Nephron progenitor cell (in vitro differentiated cells): ENCODE measurements at regions not wholly inside any gene's neighbourhood (a gene's known extent, or its start where the extent isn't known, plus 50 kb on each side); places are given as distances from the start of the nearest gene placed in this dataset.

Experiments used
- DNase-seq: peaks from one replicate; pipeline ENCODE4 v3.0.0; 2021
- H3K27ac Mint-ChIP-seq: 2 replicates; pipeline ENCODE4 v1.8.0; 2021; ENCODE audit warnings: mild to moderate bottlenecking, moderate library complexity, mixed read lengths
- H3K27me3 Mint-ChIP-seq: 2 replicates; pipeline ENCODE4 v1.8.0; 2021; ENCODE audit warnings: mild to moderate bottlenecking, low read depth, mixed read lengths; ENCODE audit not compliant: poor library complexity
- H3K36me3 Mint-ChIP-seq: 2 replicates; pipeline ENCODE4 v1.8.0; 2021; ENCODE audit warnings: low read depth, mixed read lengths
- H3K4me1 Mint-ChIP-seq: 2 replicates; pipeline ENCODE4 v1.8.0; 2021; ENCODE audit warnings: mixed read lengths
- H3K4me3 Mint-ChIP-seq: 2 replicates; pipeline ENCODE4 v1.8.0; 2021; ENCODE audit warnings: mild to moderate bottlenecking, moderate library complexity, mixed read lengths
- H3K9me3 Mint-ChIP-seq: 2 replicates; pipeline ENCODE4 v1.8.0; 2021; ENCODE audit warnings: mild to moderate bottlenecking, moderate library complexity, mixed read lengths
- CTCF ChIP-seq: fragments of 200-600 bp; sonication (generic); IDR thresholded peaks from 2 replicates; pipeline ENCODE4 v1.5.0; 2021; ENCODE audit warnings: antibody characterized with exemption

GRCh38 chr2:213229814-213230213 is 54.5 kb upstream of the SPAG16 start:
- H3K9me3 Mint-ChIP-seq, result no peaks in the 10 kb centered on the region
- no peaks in the 10 kb centered on the region for H3K27me3 Mint-ChIP-seq
- DNase-seq, result no peak
- H3K4me3 Mint-ChIP-seq, result no peak overlapping the region
- H3K4me1 Mint-ChIP-seq, result peaks cover 16% of the 10 kb centered on the region
- H3K36me3 Mint-ChIP-seq, result no peaks in the 10 kb centered on the region
- H3K27ac Mint-ChIP-seq, result no peak overlapping the region
- TF ChIP-seq CTCF, result no peak

DNA sequence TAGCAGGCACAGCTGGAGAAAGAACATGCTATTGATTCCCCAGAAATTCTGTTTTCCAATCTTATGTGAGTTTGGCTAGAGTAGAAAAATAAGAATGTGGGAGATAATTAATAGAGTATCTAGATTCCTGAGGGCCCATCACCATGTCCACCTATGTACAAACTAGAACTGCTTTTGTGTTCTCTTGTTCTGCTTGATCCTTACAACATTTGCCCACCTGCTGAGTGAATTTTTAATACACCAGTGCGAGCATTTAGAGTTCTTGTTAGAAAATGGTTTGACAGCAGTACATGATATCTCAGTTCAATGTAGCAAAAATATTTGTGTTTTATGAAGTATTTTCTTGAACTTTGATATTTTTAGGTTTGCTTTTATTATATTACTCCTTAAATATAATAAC is 52.3 kb upstream of the SPAG16 start:
- no peaks in the 10 kb centered on the region for H3K36me3 Mint-ChIP-seq
- H3K27ac Mint-ChIP-seq, result no peak overlapping the region
- no peaks in the 10 kb centered on the region for H3K27me3 Mint-ChIP-seq
- no peak overlapping the region for H3K4me3 Mint-ChIP-seq
- no peak for TF ChIP-seq CTCF
- peaks cover 18% of the 10 kb centered on the region for H3K4me1 Mint-ChIP-seq
- H3K9me3 Mint-ChIP-seq, result no peaks in the 10 kb centered on the region
- DNase-seq, result no peak

DNA sequence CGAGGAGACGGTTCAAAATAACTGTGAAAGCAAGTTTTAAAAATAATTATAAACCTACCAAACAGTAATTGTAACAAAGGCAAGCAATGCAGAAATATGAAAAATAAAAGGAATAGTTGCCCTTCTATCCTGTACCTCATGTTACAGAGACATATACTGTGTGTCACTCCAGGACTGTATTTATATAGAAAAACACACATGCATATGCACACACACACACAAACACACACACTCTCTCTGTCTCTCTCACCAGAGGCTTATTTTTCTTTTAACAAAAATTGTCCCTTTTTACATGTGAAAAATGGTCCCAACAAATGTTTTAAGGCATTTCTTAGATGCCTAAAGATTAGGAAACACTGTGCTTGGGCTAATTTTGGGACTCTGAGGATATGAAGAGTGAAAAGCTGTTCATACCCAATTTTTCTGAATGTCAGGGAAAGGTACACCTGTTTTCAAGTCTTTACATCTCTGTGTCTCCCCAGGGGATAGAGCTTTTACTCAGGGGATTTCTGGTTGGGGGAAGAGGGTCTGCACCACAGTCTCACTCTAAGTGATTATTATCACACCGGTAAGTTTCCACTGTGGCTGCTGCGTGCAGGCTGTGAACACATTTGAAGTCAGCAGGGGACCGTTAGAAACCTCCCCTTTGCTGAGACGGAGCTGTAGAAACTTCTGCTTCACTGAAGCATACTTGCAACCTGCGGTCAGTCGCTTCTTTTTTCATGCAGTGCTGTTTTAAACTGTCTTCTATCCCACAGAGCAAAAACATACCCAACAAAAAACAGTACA is 51.4 kb upstream of the SPAG16 start:
- no peak for TF ChIP-seq CTCF
- Mint-ChIP-seq H3K4me1 (peaks cover 18% of the 10 kb centered on the region), H3K4me3 (no peak overlapping the region), H3K36me3 (no peaks in the 10 kb centered on the region), H3K27ac (no peak overlapping the region), H3K9me3 (no peaks in the 10 kb centered on the region), H3K27me3 (no peaks in the 10 kb centered on the region)
- DNase-seq, result peak; percentile 5

- Mint-ChIP-seq H3K36me3 (no peaks in the 10 kb centered on the region), H3K4me1 (peaks cover 18% of the 10 kb centered on the region), H3K9me3 (no peaks in the 10 kb centered on the region), H3K4me3 (no peak overlapping the region), H3K27ac (no peak overlapping the region), H3K27me3 (no peaks in the 10 kb centered on the region)
- DNase-seq, result no peak
- no peak for TF ChIP-seq CTCF
These were observed 50.6 kb upstream of the SPAG16 start for GRCh38 chr2:213233438-213234330.
